GM10248 (cell line): ENCODE measurements at regions not wholly inside any gene's neighbourhood (a gene's known extent, or its start where the extent isn't known, plus 50 kb on each side); places are given as distances from the start of the nearest gene placed in this dataset.
"Not testable (repeated sequence)": the region's sequence is repeated elsewhere in the genome, so short reads cannot be mapped to it uniquely, and the experiment has no call there.

ENCODE experiments used
- CTCF ChIA-PET: fragments of 300-600 bp; sonication (Branson Sonifier 250); formaldehyde crosslinking; extraction: SDS; loops from one replicate; lab custom pipeline; 2021; ENCODE audit warnings: antibody characterized with exemption; lab: Yijun Ruan, JAX
- POLR2A ChIA-PET: fragments of 350-650 bp; sonication (Branson Sonifier 250); formaldehyde crosslinking; extraction: SDS; loops from one replicate; lab custom pipeline; 2020; ENCODE audit warnings: antibody characterized with exemption; lab: Yijun Ruan, JAX
- DNase-seq: peaks from one replicate; pipeline ENCODE4 v3.0.0; 2012; ENCODE audit errors: extremely low spot score
- CTCF ChIP-seq: IDR thresholded peaks from 2 replicates; pipeline ENCODE4 v1.5.1; 2012; ENCODE audit warnings: mild to moderate bottlenecking, low read depth; ENCODE audit errors: extremely low read depth, missing control alignments, control extremely low read depth

- ChIA-PET POLR2A (no interaction called here), CTCF (interaction anchor here (0.9 to 2.1 kb wide), 3 partner anchors 11 to 146 kb away, joined by 3 to 6 read pairs (median 3); no protein-coding TSS in a partner anchor)
- TF ChIP-seq CTCF: no peak
- no peak for DNase-seq
Observed at GRCh38 chr4:26207631-26208030, 113.2 kb upstream of the RBPJ start.

GRCh38 chr4:26208237-26208994 lies 112.4 kb upstream of the RBPJ start:
- ChIA-PET POLR2A (no interaction called here), CTCF (interaction anchor here (0.8 to 2.1 kb wide), 4 partner anchors 13 to 201 kb away, joined by 3 to 6 read pairs (median 3); no protein-coding TSS in a partner anchor)
- TF ChIP-seq CTCF: no peak
- no peak for DNase-seq

- CTCF ChIA-PET: interaction anchor here (0.8 to 2.1 kb wide), 3 partner anchors 14 to 200 kb away, joined by 3 to 6 read pairs (median 3); no protein-coding TSS in a partner anchor
- DNase-seq, POLR2A ChIA-PET: not testable (repeated sequence)
Observed at GRCh38 chr4:26209378-26209777, 111.4 kb upstream of the RBPJ start.

- CTCF ChIA-PET: interaction anchor here (1.0 to 1.6 kb wide), 2 partner anchors 11 to 23 kb away, joined by 3 to 4 read pairs; no protein-coding TSS in a partner anchor
- DNase-seq: no peak
- POLR2A ChIA-PET: no interaction called here
- TF ChIP-seq CTCF: no peak
Observed at GRCh38 chr4:26212528-26212927, 108.3 kb upstream of the RBPJ start.

GRCh38 chr4:26213317-26213716 lies 107.5 kb upstream of the RBPJ start:
- ChIA-PET POLR2A (no interaction called here), CTCF (interaction anchor here (1.0 to 1.6 kb wide), 2 partner anchors 12 to 22 kb away, joined by 3 to 4 read pairs; no protein-coding TSS in a partner anchor)
- no peak for TF ChIP-seq CTCF
- DNase-seq: no peak

- no peak for DNase-seq
- TF ChIP-seq CTCF: no peak
- ChIA-PET CTCF (no interaction called here), POLR2A (no interaction called here)
Observed at GRCh38 chr4:26214994-26215393, 105.8 kb upstream of the RBPJ start.

- CTCF ChIA-PET: no interaction called here
- POLR2A ChIA-PET: no interaction called here
- no peak for DNase-seq
- no peak for TF ChIP-seq CTCF
Observed at GRCh38 chr4:26215725-26216124, 105.1 kb upstream of the RBPJ start.
